ENCODE measurements at regions not wholly inside any gene's neighbourhood (a gene's known extent, or its start where the extent isn't known, plus 50 kb on each side); places are given as distances from the start of the nearest gene placed in this dataset.

GRCh38 chr2:150028322-150028721 lies 440.7 kb upstream of the MMADHC start:
- Histone ChIP-seq H3K9me3 (ENCODE audit: low read depth) (no peaks in the 10 kb centered on the region), H3K4me3 (no peak overlapping the region), H3K4me1 (ENCODE audit: low read depth) (no peaks in the 10 kb centered on the region), H3K36me3 (no peaks in the 10 kb centered on the region), H3K27ac (no peak overlapping the region), H3K27me3 (no peaks in the 10 kb centered on the region)
- DNase-seq (ENCODE audit: low read depth in 1 of 2, low spot score in 1 of 2), result no peak
- TF ChIP-seq, protein P1, sequence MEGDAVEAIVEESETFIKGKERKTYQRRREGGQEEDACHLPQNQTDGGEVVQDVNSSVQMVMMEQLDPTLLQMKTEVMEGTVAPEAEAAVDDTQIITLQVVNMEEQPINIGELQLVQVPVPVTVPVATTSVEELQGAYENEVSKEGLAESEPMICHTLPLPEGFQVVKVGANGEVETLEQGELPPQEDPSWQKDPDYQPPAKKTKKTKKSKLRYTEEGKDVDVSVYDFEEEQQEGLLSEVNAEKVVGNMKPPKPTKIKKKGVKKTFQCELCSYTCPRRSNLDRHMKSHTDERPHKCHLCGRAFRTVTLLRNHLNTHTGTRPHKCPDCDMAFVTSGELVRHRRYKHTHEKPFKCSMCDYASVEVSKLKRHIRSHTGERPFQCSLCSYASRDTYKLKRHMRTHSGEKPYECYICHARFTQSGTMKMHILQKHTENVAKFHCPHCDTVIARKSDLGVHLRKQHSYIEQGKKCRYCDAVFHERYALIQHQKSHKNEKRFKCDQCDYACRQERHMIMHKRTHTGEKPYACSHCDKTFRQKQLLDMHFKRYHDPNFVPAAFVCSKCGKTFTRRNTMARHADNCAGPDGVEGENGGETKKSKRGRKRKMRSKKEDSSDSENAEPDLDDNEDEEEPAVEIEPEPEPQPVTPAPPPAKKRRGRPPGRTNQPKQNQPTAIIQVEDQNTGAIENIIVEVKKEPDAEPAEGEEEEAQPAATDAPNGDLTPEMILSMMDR (IDR thresholded peaks at IDR 0.05; ENCODE audit: low read depth, low read length), result no peak

DNA sequence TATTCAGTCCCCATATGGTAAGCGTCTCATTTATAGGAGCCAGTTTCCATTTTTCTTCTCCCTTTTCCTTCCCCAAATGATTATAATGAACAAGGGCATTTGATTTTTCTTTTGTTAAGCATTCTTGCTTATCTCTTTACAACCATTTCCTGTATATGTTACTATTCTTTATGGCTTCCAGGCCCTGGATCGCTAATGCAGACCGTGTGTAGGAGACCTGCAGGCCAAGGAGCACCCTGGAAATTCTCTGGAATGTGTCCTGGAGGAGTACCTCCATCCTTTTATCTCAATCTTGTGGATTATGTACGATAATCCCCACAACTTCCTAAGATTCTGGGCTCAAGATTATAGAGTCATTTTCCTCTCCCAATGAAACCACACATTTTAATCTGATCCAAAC lies 439.6 kb upstream of the MMADHC start:
- Histone ChIP-seq H3K27me3 (no peaks in the 10 kb centered on the region), H3K4me1 (ENCODE audit: low read depth) (no peaks in the 10 kb centered on the region), H3K4me3 (no peak overlapping the region), H3K36me3 (no peaks in the 10 kb centered on the region), H3K9me3 (ENCODE audit: low read depth) (no peaks in the 10 kb centered on the region), H3K27ac (no peak overlapping the region)
- no peak for DNase-seq (ENCODE audit: low read depth in 1 of 2, low spot score in 1 of 2)
- TF ChIP-seq, protein P1 (IDR thresholded peaks at IDR 0.05; ENCODE audit: low read depth, low read length), result no peak

GRCh38 chr2:150023663-150024062 lies 436.1 kb upstream of the MMADHC start:
- Histone ChIP-seq H3K9me3 (ENCODE audit: low read depth) (no peaks in the 10 kb centered on the region), H3K4me1 (ENCODE audit: low read depth) (no peaks in the 10 kb centered on the region), H3K4me3 (no peak overlapping the region), H3K36me3 (no peaks in the 10 kb centered on the region), H3K27me3 (no peaks in the 10 kb centered on the region), H3K27ac (no peak overlapping the region)
- DNase-seq (ENCODE audit: low read depth in 1 of 2, low spot score in 1 of 2), result no peak
- TF ChIP-seq, protein P1 (IDR thresholded peaks at IDR 0.05; ENCODE audit: low read depth, low read length), result no peak

DNA sequence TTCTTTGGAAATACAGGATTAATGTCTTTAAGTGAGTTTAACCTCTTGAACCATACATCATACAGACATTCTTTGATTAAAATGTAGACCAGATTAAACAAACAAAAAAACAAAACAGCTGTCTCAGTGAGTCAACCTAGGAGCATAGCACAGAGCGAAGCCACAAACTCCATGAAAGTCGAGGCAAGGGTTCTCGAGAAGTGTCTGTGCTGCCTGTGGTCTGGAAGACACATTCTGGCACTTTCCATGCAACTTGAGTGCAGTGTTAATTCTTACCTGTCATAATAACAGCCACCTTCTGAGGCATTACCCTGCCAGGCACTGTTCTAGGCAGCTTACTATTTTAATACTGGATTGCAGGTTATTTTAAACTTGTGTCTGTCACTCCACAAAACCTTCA lies 435.5 kb upstream of the MMADHC start:
- H3K4me1 ChIP-seq (ENCODE audit: low read depth), result no peaks in the 10 kb centered on the region
- TF ChIP-seq, protein P1 (IDR thresholded peaks at IDR 0.05; ENCODE audit: low read depth, low read length), result no peak
- H3K27ac ChIP-seq, result no peak overlapping the region
- no peak overlapping the region for H3K4me3 ChIP-seq
- no peaks in the 10 kb centered on the region for H3K36me3 ChIP-seq
- H3K9me3 ChIP-seq (ENCODE audit: low read depth), result no peaks in the 10 kb centered on the region
- H3K27me3 ChIP-seq, result no peaks in the 10 kb centered on the region
- DNase-seq (ENCODE audit: low read depth in 1 of 2, low spot score in 1 of 2), result no peak

- TF ChIP-seq, protein P1 (IDR thresholded peaks at IDR 0.05; ENCODE audit: low read depth, low read length), result no peak
- no peaks in the 10 kb centered on the region for H3K4me1 ChIP-seq (ENCODE audit: low read depth)
These were observed 433.5 kb upstream of the MMADHC start for GRCh38 chr2:150020937-150021673.

More at GRCh38 chr2:150020937-150021673, 433.5 kb upstream of the MMADHC start:
- H3K4me3 ChIP-seq, result no peak overlapping the region
- H3K27me3 ChIP-seq, result no peaks in the 10 kb centered on the region
- H3K9me3 ChIP-seq (ENCODE audit: low read depth), result no peaks in the 10 kb centered on the region
- H3K27ac ChIP-seq, result no peak overlapping the region
- H3K36me3 ChIP-seq, result no peaks in the 10 kb centered on the region
- DNase-seq (ENCODE audit: low read depth in 1 of 2, low spot score in 1 of 2), result peak in 1 of 2 donors; percentile 15
